Small intestine (tissue), 7 donors: ENCODE measurements at regions not wholly inside any gene's neighbourhood (a gene's known extent, or its start where the extent isn't known, plus 50 kb on each side); places are given as distances from the start of the nearest gene placed in this dataset.
"Not testable (repeated sequence)": the region's sequence is repeated elsewhere in the genome, so short reads cannot be mapped to it uniquely, and the experiment has no call there.

ENCODE experiments used
- DNase-seq, 2 donors: peaks; one replicate each; pipeline versions ENCODE4 v3.0.0 to v3.0.0-alpha.2; 2013
- FAIRE-seq: peaks from 2 replicates; lab custom pipeline; 2012; peaks lifted over from hg19 to GRCh38; lab: Jason Lieb, UNC
- H3K27ac ChIP-seq, 3 donors: one replicate each; pipeline ENCODE4 v1.5.1; 2013; ENCODE audit warnings: low read length in 2 of 3, mild to moderate bottlenecking in 2 of 3, control low read depth in 1 of 3, inconsistent platforms in 1 of 3, low read depth in 1 of 3, moderate library complexity in 1 of 3
- H3K27me3 ChIP-seq, 3 donors: one replicate each; pipeline ENCODE4 v1.6.1; 2013; ENCODE audit warnings: low read length in 3 of 3, inconsistent platforms in 1 of 3; ENCODE audit not compliant: control insufficient read depth in 3 of 3, insufficient read depth in 3 of 3
- H3K36me3 ChIP-seq, 3 donors: one replicate each; pipeline ENCODE4 v1.6.1; 2013; ENCODE audit warnings: low read length in 3 of 3, inconsistent platforms in 1 of 3, low read depth in 1 of 3, mild to moderate bottlenecking in 1 of 3, moderate library complexity in 1 of 3; ENCODE audit not compliant: control insufficient read depth in 3 of 3, insufficient read depth in 2 of 3
- H3K4me1 ChIP-seq, 3 donors: one replicate each; pipeline ENCODE4 v1.6.1; 2013; ENCODE audit warnings: low read length in 2 of 3, inconsistent platforms in 1 of 3, low read depth in 1 of 3, mild to moderate bottlenecking in 1 of 3, moderate library complexity in 1 of 3; ENCODE audit not compliant: control insufficient read depth in 3 of 3, insufficient read depth in 2 of 3
- H3K4me3 ChIP-seq, 3 donors: one replicate each; pipeline ENCODE4 v1.5.1; 2013; ENCODE audit warnings: low read length in 3 of 3, control low read depth in 1 of 3, inconsistent platforms in 1 of 3, low read depth in 1 of 3, mild to moderate bottlenecking in 1 of 3, moderate library complexity in 1 of 3
- H3K9me3 ChIP-seq, 2 donors: one replicate each; pipeline ENCODE4 v1.6.1; 2013; ENCODE audit warnings: low read depth in 1 of 2, low read length in 1 of 2; ENCODE audit not compliant: control insufficient read depth in 2 of 2, insufficient read depth in 1 of 2
- WGBS, 3 donors: extraction: QIAGEN DNeasy Blood & Tissue Kit; methylation state at CpG; one replicate each; pipeline ENCODE4 v1.1.7; 2013; 5-methylcytosine and 5-hydroxymethylcytosine counted together
- donor health status: healthy with polysubstance abuse.
- donor health status: control.
- donor health status: control.
- donor health status: Bipolar disorder and iron deficiency.
- donor health status: healthy.

- peaks cover 0 to 3% (median 0%) of the 10 kb centered on the region in 3 donors for H3K4me1 ChIP-seq
- no peak overlapping the region for H3K4me3 ChIP-seq
- 41 to 51% (median 49%) methylated on average over 36 to 37 of the region's 37 CpGs for WGBS, 3 donors
- H3K36me3 ChIP-seq = no peaks in the 10 kb centered on the region
- peaks cover 1 to 51% (median 14%) of the 10 kb centered on the region in 3 donors for H3K27me3 ChIP-seq
- H3K27ac ChIP-seq = no peak overlapping the region
- FAIRE-seq = no peak
- peaks cover 0 to 7% of the 10 kb centered on the region in 2 donors for H3K9me3 ChIP-seq
- no peak for DNase-seq
These were observed 162.1 kb upstream of the ZNF337 start for GRCh38 chr20:25858495-25859425.

GRCh38 chr20:25857091-25857788 lies 160.6 kb upstream of the ZNF337 start:
- WGBS, 3 donors = 87 to 92% (median 91%) methylated on average over 28 of the region's 28 CpGs
- not testable (repeated sequence) for H3K36me3 ChIP-seq, DNase-seq, H3K4me3 ChIP-seq, H3K9me3 ChIP-seq, H3K27ac ChIP-seq, FAIRE-seq, H3K4me1 ChIP-seq
- peaks cover 0 to 38% (median 11%) of the 10 kb centered on the region in 3 donors for H3K27me3 ChIP-seq

GRCh38 chr20:25856256-25856884 lies 159.7 kb upstream of the ZNF337 start:
- peaks cover 0 to 7% of the 10 kb centered on the region in 2 donors for H3K9me3 ChIP-seq
- H3K27ac ChIP-seq = no peak overlapping the region
- FAIRE-seq (no peak), DNase-seq (no peak)
- H3K36me3 ChIP-seq = no peaks in the 10 kb centered on the region
- H3K27me3 ChIP-seq = peaks cover 0 to 31% (median 11%) of the 10 kb centered on the region in 3 donors
- H3K4me1 ChIP-seq = peaks cover 0 to 2% (median 0%) of the 10 kb centered on the region in 3 donors
- 86 to 91% (median 89%) methylated on average over 21 of the region's 21 CpGs for WGBS, 3 donors
- no peak overlapping the region for H3K4me3 ChIP-seq

- not testable (repeated sequence) for DNase-seq, H3K36me3 ChIP-seq, H3K4me3 ChIP-seq, FAIRE-seq, H3K27ac ChIP-seq, H3K9me3 ChIP-seq, H3K4me1 ChIP-seq
- H3K27me3 ChIP-seq = peaks cover 0 to 24% (median 11%) of the 10 kb centered on the region in 3 donors
- WGBS, 3 donors = 89 to 93% (median 92%) methylated on average over 23 of the region's 23 CpGs
These were observed 159.0 kb upstream of the ZNF337 start for GRCh38 chr20:25855451-25856156.

- DNase-seq, H3K4me1 ChIP-seq, H3K9me3 ChIP-seq, H3K36me3 ChIP-seq, FAIRE-seq, H3K27ac ChIP-seq, H3K4me3 ChIP-seq: not testable (repeated sequence)
- peaks cover 0 to 14% (median 8%) of the 10 kb centered on the region in 3 donors for H3K27me3 ChIP-seq
- whole genome bisulfite sequencing, 3 donors = 91 to 94% (median 92%) methylated on average over 11 of the region's 11 CpGs
These were observed 158.0 kb upstream of the ZNF337 start for GRCh38 chr20:25854666-25855065.

GRCh38 chr20:25853718-25854388 lies 157.2 kb upstream of the ZNF337 start:
- peak overlapping the region in 1 of 3 donors; percentile 5 for H3K27ac ChIP-seq
- H3K27me3 ChIP-seq = peaks cover 0 to 11% (median 8%) of the 10 kb centered on the region in 3 donors
- not testable (repeated sequence) for FAIRE-seq, H3K4me1 ChIP-seq, H3K9me3 ChIP-seq, H3K36me3 ChIP-seq
- 2 to 5% (median 4%) methylated on average over 50 to 55 of the region's 55 CpGs for WGBS, 3 donors
- DNase-seq = peak; percentile 76 to 79
- peak overlapping the region; percentile 33 to 57 (median 41) for H3K4me3 ChIP-seq

GRCh38 chr20:25852968-25853717 lies 156.5 kb upstream of the ZNF337 start:
- not testable (repeated sequence) for H3K4me1 ChIP-seq, DNase-seq, H3K27ac ChIP-seq, H3K9me3 ChIP-seq, FAIRE-seq, H3K27me3 ChIP-seq, H3K36me3 ChIP-seq
- peak overlapping the region; percentile 33 to 57 (median 41) for H3K4me3 ChIP-seq
- 54 to 62% (median 58%) methylated on average over 31 of the region's 31 CpGs for WGBS, 3 donors
